ENCODE measurements at regions not wholly inside any gene's neighbourhood (a gene's known extent, or its start where the extent isn't known, plus 50 kb on each side); places are given as distances from the start of the nearest gene placed in this dataset.

- no peaks in the 10 kb centered on the region for H4K20me1 ChIP-seq
- no peaks in the 10 kb centered on the region for H3K4me1 ChIP-seq
- H3K27me3 ChIP-seq: no peaks in the 10 kb centered on the region
- H3K9me3 ChIP-seq: no peaks in the 10 kb centered on the region
- no peaks in the 10 kb centered on the region for H3K36me3 ChIP-seq
- H3K27ac ChIP-seq: no peak overlapping the region
- H3K9ac ChIP-seq: no peak overlapping the region
- no peak overlapping the region for H3K4me2 ChIP-seq
- TF ChIP-seq Cebpa-rat (IDR thresholded peaks at IDR 0.05): no peak
- H3K4me3 ChIP-seq: no peak overlapping the region
These were observed 577.7 kb upstream of the NRG3 start for GRCh38 chr10:81297292-81297691.

- no peak overlapping the region for H3K27ac ChIP-seq
- no peaks in the 10 kb centered on the region for H3K4me1 ChIP-seq
- no peak overlapping the region for H3K4me2 ChIP-seq
- no peaks in the 10 kb centered on the region for H3K9me3 ChIP-seq
- no peaks in the 10 kb centered on the region for H3K36me3 ChIP-seq
- no peak overlapping the region for H3K4me3 ChIP-seq
- H3K27me3 ChIP-seq: no peaks in the 10 kb centered on the region
- no peak overlapping the region for H3K9ac ChIP-seq
- TF ChIP-seq Cebpa-rat (IDR thresholded peaks at IDR 0.05): no peak
- no peaks in the 10 kb centered on the region for H4K20me1 ChIP-seq
These were observed 571.3 kb upstream of the NRG3 start for GRCh38 chr10:81303656-81304055.

- peaks cover 8% of the 10 kb centered on the region; the same call in 1 of the 2 replicates for H3K9me3 ChIP-seq
- H3K9ac ChIP-seq: no peak overlapping the region
- H3K4me2 ChIP-seq: no peak overlapping the region
- H3K27ac ChIP-seq: no peak overlapping the region
- H4K20me1 ChIP-seq: no peaks in the 10 kb centered on the region
- H3K36me3 ChIP-seq: no peaks in the 10 kb centered on the region
- no peak overlapping the region for H3K4me3 ChIP-seq
- H3K4me1 ChIP-seq: no peaks in the 10 kb centered on the region
- TF ChIP-seq Cebpa-rat (IDR thresholded peaks at IDR 0.05): no peak
- H3K27me3 ChIP-seq: no peaks in the 10 kb centered on the region
These were observed 567.8 kb upstream of the NRG3 start for GRCh38 chr10:81306971-81307782.

GRCh38 chr10:81309041-81309552 lies 565.9 kb upstream of the NRG3 start:
- TF ChIP-seq Cebpa-rat (IDR thresholded peaks at IDR 0.05): no peak
- Histone ChIP-seq H3K9ac (no peak overlapping the region), H3K9me3 (peaks cover 8% of the 10 kb centered on the region; the same call in 1 of the 2 replicates)

GRCh38 chr10:81314471-81314870 lies 560.5 kb upstream of the NRG3 start:
- no peak overlapping the region for H3K9ac ChIP-seq
- no peak overlapping the region for H3K4me2 ChIP-seq
- H3K36me3 ChIP-seq: no peaks in the 10 kb centered on the region
- no peak for TF ChIP-seq Cebpa-rat (IDR thresholded peaks at IDR 0.05)
- no peaks in the 10 kb centered on the region for H3K4me1 ChIP-seq
- peaks cover under 1% of the 10 kb centered on the region; the same call in 1 of the 2 replicates for H3K9me3 ChIP-seq
- H3K27ac ChIP-seq: no peak overlapping the region
- no peaks in the 10 kb centered on the region for H4K20me1 ChIP-seq
- no peaks in the 10 kb centered on the region for H3K27me3 ChIP-seq
- H3K4me3 ChIP-seq: no peak overlapping the region

More at GRCh38 chr10:81309041-81309552, 565.9 kb upstream of the NRG3 start:
- Histone ChIP-seq H4K20me1 (no peaks in the 10 kb centered on the region), H3K27me3 (no peaks in the 10 kb centered on the region), H3K4me2 (no peak overlapping the region), H3K4me1 (no peaks in the 10 kb centered on the region), H3K4me3 (no peak overlapping the region), H3K27ac (no peak overlapping the region), H3K36me3 (no peaks in the 10 kb centered on the region)

- Histone ChIP-seq H4K20me1 (no peaks in the 10 kb centered on the region), H3K9ac (no peak overlapping the region), H3K27ac (no peak overlapping the region), H3K4me3 (no peak overlapping the region), H3K27me3 (no peaks in the 10 kb centered on the region), H3K4me2 (no peak overlapping the region), H3K4me1 (no peaks in the 10 kb centered on the region), H3K36me3 (no peaks in the 10 kb centered on the region), H3K9me3 (no peaks in the 10 kb centered on the region)
- TF ChIP-seq Cebpa-rat (IDR thresholded peaks at IDR 0.05): no peak
These were observed 560.0 kb upstream of the NRG3 start for GRCh38 chr10:81315026-81315425.

GRCh38 chr10:81348003-81348402 lies 527.0 kb upstream of the NRG3 start:
- H3K4me1 ChIP-seq: no peaks in the 10 kb centered on the region
- no peaks in the 10 kb centered on the region for H4K20me1 ChIP-seq
- no peak overlapping the region for H3K9ac ChIP-seq
- no peak overlapping the region for H3K4me3 ChIP-seq
- no peaks in the 10 kb centered on the region for H3K9me3 ChIP-seq
- H3K4me2 ChIP-seq: no peak overlapping the region
- no peak overlapping the region for H3K27ac ChIP-seq
- no peaks in the 10 kb centered on the region for H3K36me3 ChIP-seq
- TF ChIP-seq Cebpa-rat (IDR thresholded peaks at IDR 0.05): no peak
- H3K27me3 ChIP-seq: no peaks in the 10 kb centered on the region

GRCh38 chr10:81367132-81367531 lies 507.9 kb upstream of the NRG3 start:
- H3K4me2 ChIP-seq: no peak overlapping the region
- H3K36me3 ChIP-seq: no peaks in the 10 kb centered on the region
- H3K4me1 ChIP-seq: no peaks in the 10 kb centered on the region
- no peaks in the 10 kb centered on the region for H3K27me3 ChIP-seq
- no peaks in the 10 kb centered on the region for H4K20me1 ChIP-seq
- H3K9ac ChIP-seq: no peak overlapping the region
- no peak for TF ChIP-seq Cebpa-rat (IDR thresholded peaks at IDR 0.05)
- no peaks in the 10 kb centered on the region for H3K9me3 ChIP-seq
- H3K4me3 ChIP-seq: no peak overlapping the region
- no peak overlapping the region for H3K27ac ChIP-seq

GRCh38 chr10:81386817-81387216 lies 488.2 kb upstream of the NRG3 start:
- H3K9ac ChIP-seq: no peak overlapping the region
- no peaks in the 10 kb centered on the region for H3K4me1 ChIP-seq
- H3K4me3 ChIP-seq: no peak overlapping the region
- no peaks in the 10 kb centered on the region for H4K20me1 ChIP-seq
- H3K27me3 ChIP-seq: no peaks in the 10 kb centered on the region
- H3K9me3 ChIP-seq: no peaks in the 10 kb centered on the region
- no peak overlapping the region for H3K4me2 ChIP-seq
- no peak overlapping the region for H3K27ac ChIP-seq
- TF ChIP-seq Cebpa-rat (IDR thresholded peaks at IDR 0.05): no peak
- H3K36me3 ChIP-seq: no peaks in the 10 kb centered on the region

- H3K27me3 ChIP-seq: no peaks in the 10 kb centered on the region
- H3K9me3 ChIP-seq: no peaks in the 10 kb centered on the region
- H3K4me1 ChIP-seq: no peaks in the 10 kb centered on the region
- no peak overlapping the region for H3K4me3 ChIP-seq
- H3K36me3 ChIP-seq: no peaks in the 10 kb centered on the region
- H3K27ac ChIP-seq: no peak overlapping the region
- H3K9ac ChIP-seq: no peak overlapping the region
- no peaks in the 10 kb centered on the region for H4K20me1 ChIP-seq
- TF ChIP-seq Cebpa-rat (IDR thresholded peaks at IDR 0.05): no peak
- no peak overlapping the region for H3K4me2 ChIP-seq
These were observed 471.5 kb upstream of the NRG3 start for GRCh38 chr10:81403451-81403850.
